Tibial nerve (tissue), 4 donors: ENCODE measurements at regions not wholly inside any gene's neighbourhood (a gene's known extent, or its start where the extent isn't known, plus 50 kb on each side); places are given as distances from the start of the nearest gene placed in this dataset.

Experiments used
- DNase-seq, 2 donors: peaks; one replicate each; pipeline ENCODE4 v3.0.0-alpha.2; 2019; ENCODE audit warnings: low spot score in 2 of 2
- H3K27ac ChIP-seq, 4 donors: fragments of 200-600 bp; sonication (generic) in 3 of 4; one replicate each; pipeline ENCODE4 v1.5.1; 2017 to 2019; ENCODE audit warnings: mild to moderate bottlenecking in 1 of 4
- H3K27me3 ChIP-seq, 2 donors: fragments of 200-600 bp; sonication (generic) in 1 of 2; one replicate each; pipeline versions ENCODE4 v1.5.1 to v1.6.0; 2017 to 2019
- H3K36me3 ChIP-seq, 3 donors: fragments of 200-600 bp; sonication (generic); one replicate each; pipeline ENCODE4 v1.5.1; 2018 to 2019
- H3K4me1 ChIP-seq, 4 donors: fragments of 200-600 bp; sonication (generic) in 3 of 4; one replicate each; pipeline ENCODE4 v1.5.1; 2017 to 2019
- H3K4me3 ChIP-seq, 4 donors: fragments of 200-600 bp; sonication (generic) in 3 of 4; one replicate each; pipeline ENCODE4 v1.5.1; 2017 to 2019; ENCODE audit warnings: mild to moderate bottlenecking in 1 of 4, moderate library complexity in 1 of 4
- H3K9me3 ChIP-seq, 4 donors: fragments of 200-600 bp; sonication (generic) in 3 of 4; one replicate each; pipeline ENCODE4 v1.5.1; 2017 to 2019
- EP300 ChIP-seq, 2 donors: sonication (generic); formaldehyde crosslinking; IDR thresholded peaks; one replicate each; pipeline ENCODE4 v1.6.1; 2017; ENCODE audit warnings: antibody characterized with exemption in 2 of 2, mild to moderate bottlenecking in 1 of 2
- POLR2A ChIP-seq, 2 donors: fragments of 450-650 bp; IDR thresholded peaks; one replicate each; pipeline ENCODE4 v1.6.1; 2017; ENCODE audit warnings: antibody characterized with exemption in 2 of 2, mild to moderate bottlenecking in 2 of 2, moderate library complexity in 2 of 2
- WGBS, 2 donors: methylation state at CpG; one replicate each; pipeline ENCODE4 v1.1.5; 2018; 5-methylcytosine and 5-hydroxymethylcytosine counted together
- TF ChIP-seq, protein P1 (sequence below), 5 experiments: fragments of 200-600 bp in 3 of 5; fragments of 450-650 bp in 2 of 5; sonication (generic) in 3 of 5; IDR thresholded peaks; one replicate each; pipeline ENCODE4 v1.5.1; 2016 to 2019; ENCODE audit warnings: antibody characterized with exemption in 5 of 5, mild to moderate bottlenecking in 3 of 5, moderate library complexity in 2 of 5

- TF ChIP-seq EP300 (IDR thresholded peaks at IDR 0.05) = no peak
- TF ChIP-seq, protein P1, sequence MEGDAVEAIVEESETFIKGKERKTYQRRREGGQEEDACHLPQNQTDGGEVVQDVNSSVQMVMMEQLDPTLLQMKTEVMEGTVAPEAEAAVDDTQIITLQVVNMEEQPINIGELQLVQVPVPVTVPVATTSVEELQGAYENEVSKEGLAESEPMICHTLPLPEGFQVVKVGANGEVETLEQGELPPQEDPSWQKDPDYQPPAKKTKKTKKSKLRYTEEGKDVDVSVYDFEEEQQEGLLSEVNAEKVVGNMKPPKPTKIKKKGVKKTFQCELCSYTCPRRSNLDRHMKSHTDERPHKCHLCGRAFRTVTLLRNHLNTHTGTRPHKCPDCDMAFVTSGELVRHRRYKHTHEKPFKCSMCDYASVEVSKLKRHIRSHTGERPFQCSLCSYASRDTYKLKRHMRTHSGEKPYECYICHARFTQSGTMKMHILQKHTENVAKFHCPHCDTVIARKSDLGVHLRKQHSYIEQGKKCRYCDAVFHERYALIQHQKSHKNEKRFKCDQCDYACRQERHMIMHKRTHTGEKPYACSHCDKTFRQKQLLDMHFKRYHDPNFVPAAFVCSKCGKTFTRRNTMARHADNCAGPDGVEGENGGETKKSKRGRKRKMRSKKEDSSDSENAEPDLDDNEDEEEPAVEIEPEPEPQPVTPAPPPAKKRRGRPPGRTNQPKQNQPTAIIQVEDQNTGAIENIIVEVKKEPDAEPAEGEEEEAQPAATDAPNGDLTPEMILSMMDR (IDR thresholded peaks at IDR 0.05) = no peak
- no peak for TF ChIP-seq POLR2A (IDR thresholded peaks at IDR 0.05)
- Histone ChIP-seq H3K27ac (no peak overlapping the region), H3K9me3 (no peaks in the 10 kb centered on the region), H3K27me3 (no peaks in the 10 kb centered on the region), H3K36me3 (no peaks in the 10 kb centered on the region), H3K4me3 (no peak overlapping the region), H3K4me1 (no peaks in the 10 kb centered on the region)
- no peak for DNase-seq
- 80 to 85% methylated on average over 4 of the region's 4 CpGs for whole genome bisulfite sequencing, 2 donors
These were observed 570.9 kb downstream of the EPHA7 start for GRCh38 chr6:92848459-92848858.

DNA sequence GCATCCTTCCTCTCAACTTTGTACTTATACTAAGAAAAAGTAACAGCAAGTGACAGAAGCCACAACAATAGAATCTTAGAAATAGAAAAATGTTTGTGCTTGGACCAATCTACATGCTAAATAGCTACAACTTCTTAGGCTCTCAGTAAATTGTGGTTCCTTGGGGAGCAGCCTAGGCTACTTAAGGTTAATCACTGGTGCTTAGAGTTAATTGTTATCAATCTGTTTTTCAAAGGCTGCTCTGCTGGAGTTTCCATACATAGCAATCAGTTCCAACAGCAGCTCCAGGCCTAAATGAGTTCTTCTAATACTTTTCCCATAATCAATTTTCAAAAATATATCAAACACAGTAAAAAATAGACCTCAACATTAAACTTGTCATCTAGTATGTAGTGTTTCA, 571.4 kb downstream of the EPHA7 start:
- no peak overlapping the region for H3K27ac ChIP-seq
- no peaks in the 10 kb centered on the region for H3K4me1 ChIP-seq
- no peak for TF ChIP-seq POLR2A (IDR thresholded peaks at IDR 0.05)
- no peaks in the 10 kb centered on the region for H3K9me3 ChIP-seq
- no peaks in the 10 kb centered on the region for H3K36me3 ChIP-seq
- no peaks in the 10 kb centered on the region for H3K27me3 ChIP-seq
- no peak for DNase-seq
- H3K4me3 ChIP-seq = no peak overlapping the region

DNA sequence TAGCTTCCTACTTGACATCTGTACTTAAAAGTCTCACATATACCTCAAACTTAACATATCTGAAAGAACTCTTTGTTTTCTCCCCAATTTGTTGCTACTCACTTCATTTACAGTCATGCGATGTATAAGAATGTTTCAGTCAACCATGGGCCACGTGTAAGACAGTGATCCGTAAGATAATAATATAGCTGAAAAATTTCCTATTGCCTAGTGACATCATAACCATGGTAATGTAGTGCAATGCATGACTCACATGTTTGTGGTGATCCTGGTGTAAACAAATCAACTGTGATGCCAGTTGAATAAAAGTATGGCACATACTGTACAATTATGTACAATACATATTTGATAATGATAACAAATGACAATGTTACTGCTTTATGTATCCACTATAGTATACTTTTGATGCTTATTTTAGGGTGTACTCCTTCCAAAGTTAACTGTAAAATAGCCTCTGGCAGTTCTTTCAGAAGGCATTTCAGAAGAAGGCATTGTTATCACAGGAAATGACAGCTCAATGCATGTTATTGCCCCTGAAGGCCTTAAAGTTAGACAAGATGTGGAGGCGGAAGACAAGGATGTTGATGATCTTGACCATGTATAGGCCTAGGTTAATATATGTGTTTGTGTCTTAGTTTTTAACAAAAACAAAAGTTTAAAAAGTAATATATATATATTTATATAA, 579.0 kb downstream of the EPHA7 start:
- Histone ChIP-seq H3K4me1 (no peaks in the 10 kb centered on the region), H3K9me3 (no peaks in the 10 kb centered on the region), H3K27ac (no peak overlapping the region), H3K36me3 (no peaks in the 10 kb centered on the region), H3K27me3 (no peaks in the 10 kb centered on the region), H3K4me3 (no peak overlapping the region)
- DNase-seq = no peak
- WGBS, 2 donors = 61 to 68% methylated on average over 4 of the region's 4 CpGs
- no peak for TF ChIP-seq POLR2A (IDR thresholded peaks at IDR 0.05)
- TF ChIP-seq, protein P1 (IDR thresholded peaks at IDR 0.05) = no peak
- TF ChIP-seq EP300 (IDR thresholded peaks at IDR 0.05) = no peak

GRCh38 chr6:92828788-92829187, 590.6 kb downstream of the EPHA7 start:
- no peak overlapping the region for H3K27ac ChIP-seq
- no peaks in the 10 kb centered on the region for H3K27me3 ChIP-seq
- H3K4me1 ChIP-seq = no peaks in the 10 kb centered on the region
- WGBS, 2 donors = 98 to 99% methylated on average over 1 of the region's 1 CpG
- H3K4me3 ChIP-seq = no peak overlapping the region
- TF ChIP-seq, protein P1 (IDR thresholded peaks at IDR 0.05) = no peak
- TF ChIP-seq POLR2A (IDR thresholded peaks at IDR 0.05) (no peak), EP300 (IDR thresholded peaks at IDR 0.05) (no peak)
- no peaks in the 10 kb centered on the region for H3K9me3 ChIP-seq
- no peaks in the 10 kb centered on the region for H3K36me3 ChIP-seq
- no peak for DNase-seq

DNA sequence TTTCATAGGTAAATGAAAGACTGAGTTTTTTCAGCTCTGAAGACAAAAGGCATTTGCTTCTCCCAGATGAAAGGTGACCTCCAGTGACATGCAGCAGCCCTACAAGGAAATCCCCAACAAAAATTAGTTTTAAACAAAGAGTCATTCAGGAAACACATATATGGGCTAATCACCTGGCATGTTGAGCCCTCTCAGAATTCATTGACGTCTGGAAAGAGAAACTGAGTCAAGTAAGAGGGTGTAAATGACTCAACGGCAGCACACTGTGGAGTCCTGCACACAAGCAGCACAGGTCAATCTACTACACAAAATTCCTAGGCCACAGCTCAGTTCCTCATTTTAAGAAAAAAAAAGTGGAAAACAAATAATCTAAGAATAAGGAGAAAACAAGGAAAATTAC, 592.3 kb downstream of the EPHA7 start:
- TF ChIP-seq POLR2A (IDR thresholded peaks at IDR 0.05) = no peak
- no peak for TF ChIP-seq EP300 (IDR thresholded peaks at IDR 0.05)
- TF ChIP-seq, protein P1 (IDR thresholded peaks at IDR 0.05) = no peak
- Histone ChIP-seq H3K9me3 (no peaks in the 10 kb centered on the region), H3K4me1 (no peaks in the 10 kb centered on the region), H3K36me3 (no peaks in the 10 kb centered on the region), H3K27me3 (no peaks in the 10 kb centered on the region), H3K4me3 (no peak overlapping the region), H3K27ac (no peak overlapping the region)
- no peak for DNase-seq
- WGBS, 2 donors = 78 to 79% methylated on average over 2 of the region's 2 CpGs

DNA sequence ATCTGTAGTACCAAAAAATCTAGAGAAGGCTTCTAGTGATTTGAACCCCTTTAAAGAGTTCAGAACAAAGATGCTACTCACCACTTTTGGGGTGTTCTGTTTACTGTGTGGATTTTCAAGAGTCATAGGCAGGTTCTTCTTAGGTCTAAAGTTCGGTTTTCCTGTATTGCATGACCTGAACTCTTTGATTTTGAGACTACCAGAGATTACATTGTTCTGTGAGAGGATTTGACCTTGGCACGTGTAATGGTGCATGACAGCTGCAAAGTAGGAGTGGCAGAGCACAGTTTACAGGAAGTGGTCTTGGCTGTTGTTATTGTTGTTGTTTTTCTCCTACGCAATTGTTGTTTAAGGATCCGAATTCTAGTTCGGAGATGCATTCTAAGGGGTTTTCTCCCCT, 592.7 kb downstream of the EPHA7 start:
- TF ChIP-seq, protein P1 (IDR thresholded peaks at IDR 0.05) = no peak
- TF ChIP-seq EP300 (IDR thresholded peaks at IDR 0.05) (no peak), POLR2A (IDR thresholded peaks at IDR 0.05) (no peak)
- H3K4me3 ChIP-seq = no peak overlapping the region
- no peak overlapping the region for H3K27ac ChIP-seq
- no peaks in the 10 kb centered on the region for H3K4me1 ChIP-seq
- no peaks in the 10 kb centered on the region for H3K9me3 ChIP-seq
- 72 to 76% methylated on average over 5 of the region's 5 CpGs for WGBS, 2 donors
- no peak for DNase-seq
- no peaks in the 10 kb centered on the region for H3K27me3 ChIP-seq
- no peaks in the 10 kb centered on the region for H3K36me3 ChIP-seq
